Esophagus muscularis mucosa (tissue), 4 donors: ENCODE measurements at regions not wholly inside any gene's neighbourhood (a gene's known extent, or its start where the extent isn't known, plus 50 kb on each side); places are given as distances from the start of the nearest gene placed in this dataset.

Source experiments
- DNase-seq: peaks from one replicate; pipeline ENCODE4 v3.0.0-alpha.2; 2017; ENCODE audit errors: extremely low spot score
- H3K27ac ChIP-seq, 4 donors: fragments of 200-600 bp; sonication (generic); replicated peaks in 1 of 4; 1 replicate in 3 of 4; 2 replicates in 1 of 4; pipeline ENCODE4 v1.5.1; 2016 to 2019; ENCODE audit warnings: mild to moderate bottlenecking in 1 of 4
- H3K27me3 ChIP-seq, 4 donors: fragments of 200-600 bp; sonication (generic); one replicate each; pipeline versions ENCODE4 v1.5.1 to v1.6.0; 2016 to 2019
- H3K36me3 ChIP-seq, 4 donors: fragments of 200-600 bp; sonication (generic); one replicate each; pipeline ENCODE4 v1.5.1; 2016 to 2019
- H3K4me1 ChIP-seq, 4 donors: fragments of 200-600 bp; sonication (generic); one replicate each; pipeline ENCODE4 v1.5.1; 2016 to 2019
- H3K4me3 ChIP-seq, 4 donors: fragments of 200-600 bp; sonication (generic); 1 replicate in 2 of 4; 2 replicates in 2 of 4; pipeline ENCODE4 v1.5.1; 2016 to 2019; ENCODE audit warnings: mild to moderate bottlenecking in 4 of 4, moderate library complexity in 1 of 4
- H3K9me3 ChIP-seq, 4 donors: fragments of 200-600 bp; sonication (generic); 1 replicate in 3 of 4; 2 replicates in 1 of 4; pipeline ENCODE4 v1.5.1; 2016 to 2019
- CTCF ChIP-seq, 3 experiments: fragments of 200-600 bp in 2 of 3; fragments of 450-650 bp in 1 of 3; sonication (generic) in 2 of 3; IDR thresholded peaks; one replicate each; pipeline ENCODE4 v1.5.1; 2017 to 2019; ENCODE audit warnings: antibody characterized with exemption in 3 of 3, mild to moderate bottlenecking in 2 of 3, moderate library complexity in 1 of 3
- EP300 ChIP-seq: sonication (generic); formaldehyde crosslinking; IDR thresholded peaks from one replicate; pipeline ENCODE4 v1.6.1; 2017; ENCODE audit warnings: antibody characterized with exemption
- POLR2A ChIP-seq: fragments of 450-650 bp; IDR thresholded peaks from one replicate; pipeline ENCODE4 v1.6.1; 2017; ENCODE audit warnings: antibody characterized with exemption, moderate library complexity, mild to moderate bottlenecking, low read depth
- POLR2AphosphoS5 ChIP-seq, 2 donors: sonication (generic); formaldehyde crosslinking; IDR thresholded peaks; one replicate each; pipeline ENCODE4 v1.6.1; 2017; ENCODE audit warnings: antibody characterized with exemption in 2 of 2
- WGBS: methylation state at CpG from one replicate; pipeline ENCODE4 v1.1.5; 2018; 5-methylcytosine and 5-hydroxymethylcytosine counted together
- intact Hi-C: fragments of 100-400 bp; cut with DNase I; formaldehyde crosslinking; loops from one replicate; pipeline ENCODE4 v1.15.1; 2023

- 77% methylated on average over 24 of the region's 36 CpGs for WGBS
- Histone ChIP-seq H3K9me3 (no peaks in the 10 kb centered on the region), H3K4me3 (no peak overlapping the region), H3K36me3 (no peaks in the 10 kb centered on the region), H3K4me1 (peaks cover 50 to 86% (median 77%) of the 10 kb centered on the region in 4 donors), H3K27me3 (peaks cover 0 to under 1% (median 0%) of the 10 kb centered on the region in 4 donors), H3K27ac (peak overlapping the region; percentile 73 to 83 (median 78))
- intact Hi-C loops, result no loop called here
- DNase-seq, result no peak
- no peak for TF ChIP-seq POLR2A
- TF ChIP-seq POLR2AphosphoS5 (IDR thresholded peaks at IDR 0.05), result peak; percentile 59 to 61
- TF ChIP-seq EP300, result no peak
Observed at GRCh38 chr16:85162478-85163277, 50.4 kb upstream of the CIBAR2 start.

GRCh38 chr16:85163278-85164112 lies 51.2 kb upstream of the CIBAR2 start:
- no peak overlapping the region for H3K4me3 ChIP-seq
- WGBS, result 71% methylated on average over 12 of the region's 22 CpGs
- peaks cover 0 to 3% (median 0%) of the 10 kb centered on the region in 4 donors for H3K27me3 ChIP-seq
- TF ChIP-seq EP300 (no peak), POLR2AphosphoS5 (IDR thresholded peaks at IDR 0.05) (peak in 1 of 2 donors; percentile 12)
- no peaks in the 10 kb centered on the region for H3K9me3 ChIP-seq
- no peaks in the 10 kb centered on the region for H3K36me3 ChIP-seq
- DNase-seq, result no peak
- intact Hi-C loops, result no loop called here
- H3K4me1 ChIP-seq, result peaks cover 52 to 89% (median 85%) of the 10 kb centered on the region in 4 donors
- peak overlapping the region; percentile 73 to 83 (median 78) for H3K27ac ChIP-seq

- WGBS, result 60% methylated on average over 3 of the region's 3 CpGs
- DNase-seq, result no peak
- Histone ChIP-seq H3K9me3 (no peaks in the 10 kb centered on the region), H3K36me3 (no peaks in the 10 kb centered on the region), H3K27me3 (peaks cover 0 to 3% (median 0%) of the 10 kb centered on the region in 4 donors), H3K4me3 (no peak overlapping the region), H3K4me1 (peaks cover 50 to 93% (median 90%) of the 10 kb centered on the region in 4 donors), H3K27ac (peak overlapping the region; percentile 73 to 83 (median 78))
- intact Hi-C loops, result no loop called here
- TF ChIP-seq POLR2A (no peak), EP300 (no peak), POLR2AphosphoS5 (IDR thresholded peaks at IDR 0.05) (no peak)
Observed at GRCh38 chr16:85164431-85164830, 52.2 kb upstream of the CIBAR2 start.

GRCh38 chr16:85164838-85165516 lies 52.7 kb upstream of the CIBAR2 start:
- H3K27me3 ChIP-seq, result peaks cover 0 to 5% (median 1%) of the 10 kb centered on the region in 4 donors
- DNase-seq, result no peak
- H3K36me3 ChIP-seq, result no peaks in the 10 kb centered on the region
- intact Hi-C loops, result no loop called here
- peak overlapping the region; percentile 73 to 83 (median 78) for H3K27ac ChIP-seq
- H3K4me1 ChIP-seq, result peaks cover 50 to 96% (median 93%) of the 10 kb centered on the region in 4 donors
- TF ChIP-seq POLR2AphosphoS5 (IDR thresholded peaks at IDR 0.05), result peak in 1 of 2 donors; percentile 53
- TF ChIP-seq EP300, result no peak
- TF ChIP-seq POLR2A, result no peak
- WGBS, result 68% methylated on average over 12 of the region's 12 CpGs
- no peak overlapping the region for H3K4me3 ChIP-seq
- no peaks in the 10 kb centered on the region for H3K9me3 ChIP-seq

GRCh38 chr16:85165781-85166180 lies 53.5 kb upstream of the CIBAR2 start:
- Histone ChIP-seq H3K36me3 (no peaks in the 10 kb centered on the region), H3K4me1 (peaks cover 50 to 96% (median 93%) of the 10 kb centered on the region in 4 donors), H3K9me3 (no peaks in the 10 kb centered on the region), H3K27ac (peak overlapping the region; percentile 73 to 83 (median 78)), H3K4me3 (no peak overlapping the region), H3K27me3 (peaks cover 0 to 7% (median 1%) of the 10 kb centered on the region in 4 donors)
- DNase-seq, result no peak
- WGBS, result 80% methylated on average over 7 of the region's 7 CpGs
- intact Hi-C loops, result no loop called here
- TF ChIP-seq EP300 (no peak), POLR2AphosphoS5 (IDR thresholded peaks at IDR 0.05) (no peak), POLR2A (no peak), CTCF (IDR thresholded peaks at IDR 0.05) (no peak)

GRCh38 chr16:85166281-85166680 lies 54.0 kb upstream of the CIBAR2 start:
- TF ChIP-seq POLR2A, result no peak
- TF ChIP-seq CTCF (IDR thresholded peaks at IDR 0.05), result no peak
- 86% methylated on average over 6 of the region's 7 CpGs for WGBS
- Histone ChIP-seq H3K4me1 (peaks cover 50 to 96% (median 93%) of the 10 kb centered on the region in 4 donors), H3K9me3 (no peaks in the 10 kb centered on the region), H3K27ac (peak overlapping the region in 2 of 4 donors; percentile 73 to 77), H3K36me3 (no peaks in the 10 kb centered on the region), H3K27me3 (peaks cover 0 to 7% (median 1%) of the 10 kb centered on the region in 4 donors), H3K4me3 (no peak overlapping the region)
- DNase-seq, result no peak
- intact Hi-C loops, result no loop called here
